ENCODE measurements at regions not wholly inside any gene's neighbourhood (a gene's known extent, or its start where the extent isn't known, plus 50 kb on each side); places are given as distances from the start of the nearest gene placed in this dataset.

DNA sequence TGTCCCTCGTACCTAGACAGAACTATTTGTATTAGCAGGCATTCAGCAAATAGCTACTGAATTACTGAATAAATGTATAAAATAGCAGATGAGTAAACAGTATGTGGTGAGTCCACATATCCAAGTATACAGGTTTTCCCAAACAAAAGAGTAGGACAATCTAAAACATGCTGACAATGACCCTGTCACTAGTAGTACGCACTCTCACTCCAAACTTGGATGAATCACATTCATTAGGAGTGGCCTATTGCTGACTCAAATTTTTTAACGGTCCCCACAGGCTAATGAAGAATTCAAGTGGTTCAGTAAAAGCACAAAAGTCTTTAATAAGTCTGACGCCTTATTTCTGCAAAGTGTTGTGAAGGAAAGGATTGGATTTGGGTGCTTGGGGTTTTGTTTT is 449.3 kb upstream of the THBS1 start:
- Histone ChIP-seq H3K9ac (ENCODE audit: low read length) (no peak overlapping the region), H3K4me2 (ENCODE audit: low read length) (no peak overlapping the region), H3K36me3 (replicated peaks; ENCODE audit: low read depth, low read length) (no peaks in the 10 kb centered on the region), H3K4me1 (ENCODE audit: low read length) (no peaks in the 10 kb centered on the region), H3K79me2 (ENCODE audit: low read length) (no peaks in the 10 kb centered on the region), H3K4me3 (ENCODE audit: low read length) (no peak overlapping the region), H3K27ac (ENCODE audit: low read length) (no peak overlapping the region), H3K9me3 (ENCODE audit: insufficient read depth, low read length) (no peaks in the 10 kb centered on the region), H2AFZ (ENCODE audit: low read depth, low read length) (no peak overlapping the region), H3K27me3 (ENCODE audit: low read depth, low read length) (no peaks in the 10 kb centered on the region), H4K20me1 (ENCODE audit: insufficient read depth, low read length) (no peaks in the 10 kb centered on the region)
- TF ChIP-seq, protein P1, sequence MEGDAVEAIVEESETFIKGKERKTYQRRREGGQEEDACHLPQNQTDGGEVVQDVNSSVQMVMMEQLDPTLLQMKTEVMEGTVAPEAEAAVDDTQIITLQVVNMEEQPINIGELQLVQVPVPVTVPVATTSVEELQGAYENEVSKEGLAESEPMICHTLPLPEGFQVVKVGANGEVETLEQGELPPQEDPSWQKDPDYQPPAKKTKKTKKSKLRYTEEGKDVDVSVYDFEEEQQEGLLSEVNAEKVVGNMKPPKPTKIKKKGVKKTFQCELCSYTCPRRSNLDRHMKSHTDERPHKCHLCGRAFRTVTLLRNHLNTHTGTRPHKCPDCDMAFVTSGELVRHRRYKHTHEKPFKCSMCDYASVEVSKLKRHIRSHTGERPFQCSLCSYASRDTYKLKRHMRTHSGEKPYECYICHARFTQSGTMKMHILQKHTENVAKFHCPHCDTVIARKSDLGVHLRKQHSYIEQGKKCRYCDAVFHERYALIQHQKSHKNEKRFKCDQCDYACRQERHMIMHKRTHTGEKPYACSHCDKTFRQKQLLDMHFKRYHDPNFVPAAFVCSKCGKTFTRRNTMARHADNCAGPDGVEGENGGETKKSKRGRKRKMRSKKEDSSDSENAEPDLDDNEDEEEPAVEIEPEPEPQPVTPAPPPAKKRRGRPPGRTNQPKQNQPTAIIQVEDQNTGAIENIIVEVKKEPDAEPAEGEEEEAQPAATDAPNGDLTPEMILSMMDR (IDR thresholded peaks at IDR 0.05; ENCODE audit: low read depth, low read length), result no peak
- no peak for TF ChIP-seq EZH2phosphoT487 (IDR thresholded peaks at IDR 0.05; ENCODE audit: low read depth)

DNA sequence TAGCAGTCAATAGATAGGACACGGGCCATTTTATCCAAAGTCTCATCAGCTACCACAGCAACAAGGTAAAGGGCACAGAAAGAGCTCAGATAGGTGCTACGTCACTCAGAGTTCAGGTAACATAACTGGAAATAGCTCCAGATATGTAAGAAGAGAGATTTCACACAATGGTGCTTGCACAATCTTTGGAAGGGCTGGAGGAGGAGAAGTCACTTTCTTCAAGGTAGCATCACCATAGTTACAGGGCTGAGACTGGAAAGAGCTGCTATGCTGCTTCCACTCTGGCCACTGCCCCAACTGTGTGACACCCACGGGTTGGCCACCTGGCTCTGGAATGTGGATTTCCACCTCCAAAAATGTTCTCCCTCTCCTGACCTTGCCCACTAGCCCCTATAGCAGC is 448.8 kb upstream of the THBS1 start:
- H4K20me1 ChIP-seq (ENCODE audit: insufficient read depth, low read length), result no peaks in the 10 kb centered on the region
- no peak overlapping the region for H3K4me2 ChIP-seq (ENCODE audit: low read length)
- H3K27ac ChIP-seq (ENCODE audit: low read length), result no peak overlapping the region
- H2AFZ ChIP-seq (ENCODE audit: low read depth, low read length), result no peak overlapping the region
- H3K9me3 ChIP-seq (ENCODE audit: insufficient read depth, low read length), result no peaks in the 10 kb centered on the region
- H3K4me3 ChIP-seq (ENCODE audit: low read length), result no peak overlapping the region
- H3K4me1 ChIP-seq (ENCODE audit: low read length), result no peaks in the 10 kb centered on the region
- no peaks in the 10 kb centered on the region for H3K27me3 ChIP-seq (ENCODE audit: low read depth, low read length)
- no peaks in the 10 kb centered on the region for H3K79me2 ChIP-seq (ENCODE audit: low read length)
- TF ChIP-seq, protein P1 (IDR thresholded peaks at IDR 0.05; ENCODE audit: low read depth, low read length), result no peak
- TF ChIP-seq EZH2phosphoT487 (IDR thresholded peaks at IDR 0.05; ENCODE audit: low read depth), result no peak
- H3K9ac ChIP-seq (ENCODE audit: low read length), result no peak overlapping the region
- no peaks in the 10 kb centered on the region for H3K36me3 ChIP-seq (replicated peaks; ENCODE audit: low read depth, low read length)

DNA sequence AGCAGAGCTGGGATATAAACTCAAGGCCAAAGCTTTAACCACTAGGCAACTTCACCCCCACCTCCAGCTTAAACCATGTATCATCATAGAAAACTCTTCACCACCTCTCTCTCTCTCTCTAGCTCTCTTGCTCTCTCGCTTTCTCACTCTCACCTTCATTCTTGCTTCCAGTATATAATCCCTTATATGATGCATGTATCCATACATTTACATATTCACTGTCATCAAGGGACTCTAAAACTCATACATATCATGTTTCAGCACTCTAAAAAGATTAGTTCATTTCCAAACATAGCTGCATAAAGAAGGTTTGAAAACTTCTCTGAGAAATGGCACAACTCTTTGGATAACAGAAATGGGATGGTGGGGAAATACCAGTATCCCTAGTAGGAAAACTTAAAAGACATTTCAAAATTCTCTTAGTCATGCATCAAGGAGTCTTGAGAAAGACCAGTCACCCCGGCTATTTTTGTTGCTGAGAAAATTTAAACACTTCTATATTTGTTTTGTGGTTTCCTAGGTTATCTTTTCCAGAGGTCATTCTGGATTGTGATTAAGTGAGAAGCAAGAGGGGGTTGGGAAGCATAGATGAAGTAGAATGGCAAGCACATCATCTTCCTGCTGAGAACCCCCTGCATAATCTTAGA is 447.8 kb upstream of the THBS1 start:
- no peak overlapping the region for H3K27ac ChIP-seq (ENCODE audit: low read length)
- no peak overlapping the region for H3K4me2 ChIP-seq (ENCODE audit: low read length)
- H3K36me3 ChIP-seq (replicated peaks; ENCODE audit: low read depth, low read length), result no peaks in the 10 kb centered on the region
- TF ChIP-seq EZH2phosphoT487 (IDR thresholded peaks at IDR 0.05; ENCODE audit: low read depth), result no peak
- TF ChIP-seq, protein P1 (IDR thresholded peaks at IDR 0.05; ENCODE audit: low read depth, low read length), result no peak
- H4K20me1 ChIP-seq (ENCODE audit: insufficient read depth, low read length), result no peaks in the 10 kb centered on the region
- H3K79me2 ChIP-seq (ENCODE audit: low read length), result no peaks in the 10 kb centered on the region
- H3K27me3 ChIP-seq (ENCODE audit: low read depth, low read length), result no peaks in the 10 kb centered on the region
- no peak overlapping the region for H3K9ac ChIP-seq (ENCODE audit: low read length)
- H3K9me3 ChIP-seq (ENCODE audit: insufficient read depth, low read length), result no peaks in the 10 kb centered on the region
- no peak overlapping the region for H2AFZ ChIP-seq (ENCODE audit: low read depth, low read length)
- H3K4me1 ChIP-seq (ENCODE audit: low read length), result no peaks in the 10 kb centered on the region
- H3K4me3 ChIP-seq (ENCODE audit: low read length), result no peak overlapping the region

DNA sequence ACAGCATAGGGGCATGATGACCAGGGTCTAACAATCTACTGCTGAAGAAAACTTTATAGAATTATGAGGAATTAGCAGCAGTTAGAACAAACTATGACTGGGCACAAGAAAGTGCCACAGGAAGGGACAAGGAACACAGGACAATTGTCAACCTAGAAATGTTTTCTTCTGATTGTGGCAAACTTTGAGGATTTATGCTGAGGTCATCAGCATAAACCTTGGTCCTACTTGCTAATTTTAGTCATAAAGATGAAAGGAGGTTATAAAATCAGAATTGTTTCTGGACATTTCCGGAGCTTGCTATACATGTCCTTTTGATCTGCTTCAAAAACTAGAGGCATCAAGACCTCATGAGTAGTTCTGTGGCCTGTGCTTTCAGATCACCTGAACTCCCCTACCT is 446.6 kb upstream of the THBS1 start:
- H3K27ac ChIP-seq (ENCODE audit: low read length), result no peak overlapping the region
- no peaks in the 10 kb centered on the region for H4K20me1 ChIP-seq (ENCODE audit: insufficient read depth, low read length)
- H3K4me2 ChIP-seq (ENCODE audit: low read length), result no peak overlapping the region
- H3K9ac ChIP-seq (ENCODE audit: low read length), result no peak overlapping the region
- H3K4me3 ChIP-seq (ENCODE audit: low read length), result no peak overlapping the region
- no peaks in the 10 kb centered on the region for H3K79me2 ChIP-seq (ENCODE audit: low read length)
- no peak overlapping the region for H2AFZ ChIP-seq (ENCODE audit: low read depth, low read length)
- H3K27me3 ChIP-seq (ENCODE audit: low read depth, low read length), result no peaks in the 10 kb centered on the region
- TF ChIP-seq, protein P1 (IDR thresholded peaks at IDR 0.05; ENCODE audit: low read depth, low read length), result no peak
- TF ChIP-seq EZH2phosphoT487 (IDR thresholded peaks at IDR 0.05; ENCODE audit: low read depth), result no peak
- no peaks in the 10 kb centered on the region for H3K4me1 ChIP-seq (ENCODE audit: low read length)
- no peaks in the 10 kb centered on the region for H3K9me3 ChIP-seq (ENCODE audit: insufficient read depth, low read length)
- H3K36me3 ChIP-seq (replicated peaks; ENCODE audit: low read depth, low read length), result no peaks in the 10 kb centered on the region

All from OCI-LY3 (cell line).